ENCODE measurements at regions not wholly inside any gene's neighbourhood (a gene's known extent, or its start where the extent isn't known, plus 50 kb on each side); places are given as distances from the start of the nearest gene placed in this dataset.

DNA sequence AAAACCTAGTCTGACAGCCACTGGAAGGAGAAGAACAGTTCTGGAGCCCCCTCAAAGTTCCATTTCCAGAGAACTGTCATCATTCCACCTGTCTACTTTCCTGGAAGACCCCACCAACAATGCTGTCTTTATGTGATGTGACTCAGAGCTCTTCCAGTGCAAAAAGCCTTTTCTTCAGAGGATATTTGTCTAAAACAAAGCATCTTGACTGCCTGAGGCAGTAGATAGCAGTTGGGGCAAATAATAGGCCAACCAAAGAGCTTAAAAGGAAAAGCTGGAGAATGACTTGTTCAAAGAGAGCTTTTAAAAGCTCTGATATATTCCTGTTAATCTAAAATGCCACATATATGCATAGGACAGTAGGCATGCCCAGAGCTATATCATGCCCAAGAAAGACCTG is 62.6 kb downstream of the MIS18A start:
- Histone ChIP-seq H3K4me3 (no peak overlapping the region), H3K36me3 (no peaks in the 10 kb centered on the region), H3K9me3 (no peaks in the 10 kb centered on the region), H3K27me3 (no peaks in the 10 kb centered on the region), H3K4me1 (no peaks in the 10 kb centered on the region), H3K27ac (no peak overlapping the region)
- in situ Hi-C loops (cut with MboI; ENCODE audit: low sequenced_read_pairs in 4 of 4), result no loop called here
- DNase-seq (no peak), ATAC-seq (no peak)
- intact Hi-C loops (cut with DNase I; ENCODE audit: low total_unique reads), result no loop called here
- TF ChIP-seq, protein P1, sequence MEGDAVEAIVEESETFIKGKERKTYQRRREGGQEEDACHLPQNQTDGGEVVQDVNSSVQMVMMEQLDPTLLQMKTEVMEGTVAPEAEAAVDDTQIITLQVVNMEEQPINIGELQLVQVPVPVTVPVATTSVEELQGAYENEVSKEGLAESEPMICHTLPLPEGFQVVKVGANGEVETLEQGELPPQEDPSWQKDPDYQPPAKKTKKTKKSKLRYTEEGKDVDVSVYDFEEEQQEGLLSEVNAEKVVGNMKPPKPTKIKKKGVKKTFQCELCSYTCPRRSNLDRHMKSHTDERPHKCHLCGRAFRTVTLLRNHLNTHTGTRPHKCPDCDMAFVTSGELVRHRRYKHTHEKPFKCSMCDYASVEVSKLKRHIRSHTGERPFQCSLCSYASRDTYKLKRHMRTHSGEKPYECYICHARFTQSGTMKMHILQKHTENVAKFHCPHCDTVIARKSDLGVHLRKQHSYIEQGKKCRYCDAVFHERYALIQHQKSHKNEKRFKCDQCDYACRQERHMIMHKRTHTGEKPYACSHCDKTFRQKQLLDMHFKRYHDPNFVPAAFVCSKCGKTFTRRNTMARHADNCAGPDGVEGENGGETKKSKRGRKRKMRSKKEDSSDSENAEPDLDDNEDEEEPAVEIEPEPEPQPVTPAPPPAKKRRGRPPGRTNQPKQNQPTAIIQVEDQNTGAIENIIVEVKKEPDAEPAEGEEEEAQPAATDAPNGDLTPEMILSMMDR (IDR thresholded peaks at IDR 0.05 in 4 of 5, conservative IDR thresholded peaks at IDR 0.05 in 1 of 5), result no peak
- no peak for TF ChIP-seq POLR2A (IDR thresholded peaks at IDR 0.05)

DNA sequence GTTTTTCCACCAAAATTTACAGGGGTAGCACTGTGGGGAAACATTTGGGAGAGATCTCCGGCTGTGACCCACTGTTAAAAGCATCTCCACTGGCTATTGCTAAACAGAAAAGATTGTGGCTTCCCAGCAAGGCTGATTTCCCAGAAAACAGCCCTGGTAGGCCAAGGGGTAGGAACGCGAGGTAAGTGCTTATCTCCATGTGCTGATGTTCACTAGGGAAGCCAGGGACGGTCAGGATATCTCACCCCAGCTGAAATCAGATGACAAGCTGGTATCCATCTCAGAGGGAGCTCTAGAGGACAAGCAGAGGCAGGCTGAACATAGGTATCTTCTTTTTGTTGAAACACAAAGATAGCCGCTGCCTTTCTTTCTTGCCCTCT is 63.6 kb downstream of the MIS18A start:
- Histone ChIP-seq H3K9me3 (no peaks in the 10 kb centered on the region), H3K4me1 (no peaks in the 10 kb centered on the region), H3K4me3 (no peak overlapping the region), H3K36me3 (no peaks in the 10 kb centered on the region), H3K27ac (no peak overlapping the region), H3K27me3 (no peaks in the 10 kb centered on the region)
- in situ Hi-C loops (cut with MboI; ENCODE audit: low sequenced_read_pairs in 4 of 4), result no loop called here
- DNase-seq (no peak), ATAC-seq (no peak)
- TF ChIP-seq, protein P1 (IDR thresholded peaks at IDR 0.05 in 4 of 5, conservative IDR thresholded peaks at IDR 0.05 in 1 of 5), result no peak
- no peak for TF ChIP-seq POLR2A (IDR thresholded peaks at IDR 0.05)
- intact Hi-C loops (cut with DNase I; ENCODE audit: low total_unique reads), result no loop called here

DNA sequence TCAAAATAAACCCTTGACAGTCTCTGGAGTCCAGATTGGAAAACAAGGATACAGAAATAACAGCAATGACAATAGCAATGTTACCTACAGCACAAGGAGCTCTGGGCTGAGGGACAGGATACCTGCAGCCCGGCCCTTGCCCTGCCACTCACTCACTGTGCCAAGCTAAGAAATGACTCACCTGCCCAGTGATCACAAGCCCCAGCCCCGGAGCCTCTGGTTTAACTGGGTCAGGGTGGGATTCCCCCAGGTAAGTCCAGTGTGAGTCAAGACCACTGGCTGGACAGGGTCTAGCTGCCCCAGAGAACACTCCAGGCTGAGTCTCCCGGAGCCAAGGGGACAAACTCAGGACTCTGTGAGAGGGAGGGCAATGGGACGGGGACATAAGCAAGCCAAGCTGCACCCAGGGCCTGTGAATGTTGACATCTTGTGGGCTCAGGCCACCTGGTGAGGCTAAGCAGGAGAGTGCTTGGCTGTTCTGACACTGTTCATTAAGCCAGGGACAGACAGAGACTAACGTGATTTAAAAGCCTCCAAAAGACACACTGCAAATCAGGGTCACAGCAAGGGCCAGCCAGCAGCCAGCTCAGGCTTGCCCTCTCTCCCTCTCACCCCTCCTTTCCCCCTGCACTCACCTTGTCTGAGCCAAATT is 64.1 kb downstream of the MIS18A start:
- Histone ChIP-seq H3K36me3 (no peaks in the 10 kb centered on the region), H3K4me1 (no peaks in the 10 kb centered on the region), H3K9me3 (no peaks in the 10 kb centered on the region), H3K27me3 (no peaks in the 10 kb centered on the region), H3K4me3 (no peak overlapping the region), H3K27ac (no peak overlapping the region)
- intact Hi-C loops (cut with DNase I; ENCODE audit: low total_unique reads) (no loop called here), in situ Hi-C loops (cut with MboI; ENCODE audit: low sequenced_read_pairs in 4 of 4) (no loop called here)
- no peak for DNase-seq
- no peak for TF ChIP-seq POLR2A (IDR thresholded peaks at IDR 0.05)
- TF ChIP-seq, protein P1 (IDR thresholded peaks at IDR 0.05 in 4 of 5, conservative IDR thresholded peaks at IDR 0.05 in 1 of 5), result no peak
- ATAC-seq, result no peak

DNA sequence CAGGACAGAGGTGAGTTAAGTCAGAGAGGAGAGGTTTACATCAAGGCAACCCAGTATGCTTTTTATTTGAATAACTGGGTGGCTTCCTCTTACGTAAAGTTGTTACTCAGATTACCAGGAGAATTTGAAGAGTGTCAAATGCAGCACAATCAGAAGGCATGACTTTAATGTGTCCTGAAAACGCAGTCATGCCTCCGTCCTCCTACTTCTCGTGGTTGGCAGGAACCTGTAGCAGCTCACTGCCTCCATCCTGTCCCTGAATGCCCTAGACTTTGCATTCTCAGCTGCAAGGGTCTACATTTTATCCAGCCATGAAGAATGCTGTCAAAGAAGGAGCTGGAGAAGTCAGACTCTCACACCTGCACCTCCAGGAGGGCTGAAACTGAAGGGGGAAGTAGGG is 66.7 kb downstream of the MIS18A start:
- Histone ChIP-seq H3K36me3 (no peaks in the 10 kb centered on the region), H3K27ac (no peak overlapping the region), H3K27me3 (no peaks in the 10 kb centered on the region), H3K4me3 (no peak overlapping the region), H3K9me3 (no peaks in the 10 kb centered on the region), H3K4me1 (no peaks in the 10 kb centered on the region)
- no peak for DNase-seq
- in situ Hi-C loops (cut with MboI; ENCODE audit: low sequenced_read_pairs in 4 of 4), result no loop called here
- no peak for ATAC-seq
- intact Hi-C loops (cut with DNase I; ENCODE audit: low total_unique reads), result no loop called here
- TF ChIP-seq, protein P1 (IDR thresholded peaks at IDR 0.05 in 4 of 5, conservative IDR thresholded peaks at IDR 0.05 in 1 of 5), result no peak
- no peak for TF ChIP-seq POLR2A (IDR thresholded peaks at IDR 0.05)

DNA sequence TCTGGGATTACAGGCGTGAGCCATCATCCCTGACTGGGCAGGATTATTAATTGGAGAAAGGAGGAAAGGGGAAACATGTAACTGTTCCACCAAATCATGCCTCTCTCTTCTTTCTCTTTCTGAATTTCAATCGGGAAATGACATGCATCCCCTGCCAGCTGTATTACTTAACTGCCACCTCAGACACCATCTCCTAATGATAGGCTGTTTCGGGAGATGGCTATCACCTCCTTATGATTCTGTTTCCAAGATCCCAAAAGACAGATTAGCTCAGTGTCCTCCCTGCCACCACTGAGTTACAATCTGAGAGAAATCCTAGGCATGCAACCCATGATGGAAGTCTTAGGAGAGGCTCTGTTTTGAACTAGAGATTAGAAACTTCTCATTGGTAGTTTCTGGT is 67.5 kb downstream of the MIS18A start:
- Histone ChIP-seq H3K36me3 (no peaks in the 10 kb centered on the region), H3K27ac (no peak overlapping the region), H3K4me3 (no peak overlapping the region), H3K4me1 (no peaks in the 10 kb centered on the region), H3K27me3 (no peaks in the 10 kb centered on the region), H3K9me3 (no peaks in the 10 kb centered on the region)
- intact Hi-C loops (cut with DNase I; ENCODE audit: low total_unique reads), result no loop called here
- ATAC-seq, result no peak
- TF ChIP-seq, protein P1 (IDR thresholded peaks at IDR 0.05 in 4 of 5, conservative IDR thresholded peaks at IDR 0.05 in 1 of 5), result no peak
- TF ChIP-seq POLR2A (IDR thresholded peaks at IDR 0.05), result no peak
- no peak for DNase-seq
- in situ Hi-C loops (cut with MboI; ENCODE audit: low sequenced_read_pairs in 4 of 4), result no loop called here

Data from gastrocnemius medialis (tissue), 4 donors.